Chondrocyte (in vitro differentiated cells): ENCODE measurements at regions not wholly inside any gene's neighbourhood (a gene's known extent, or its start where the extent isn't known, plus 50 kb on each side); places are given as distances from the start of the nearest gene placed in this dataset.

ENCODE experiments used
- DNase-seq: peaks from one replicate; pipeline ENCODE4 v3.0.0; 2021; ENCODE audit warnings: mixed read lengths, low spot score
- H3K27ac Mint-ChIP-seq: one replicate; pipeline ENCODE4 v1.8.0; 2021; ENCODE audit warnings: mild to moderate bottlenecking, moderate library complexity, mixed read lengths; ENCODE audit not compliant: unreplicated experiment
- H3K27me3 Mint-ChIP-seq: 2 replicates; pipeline ENCODE4 v1.8.0; 2021; ENCODE audit warnings: low read depth, mixed read lengths
- H3K36me3 Mint-ChIP-seq: 2 replicates; pipeline ENCODE4 v1.8.0; 2021; ENCODE audit warnings: low read depth, mixed read lengths
- H3K4me1 Mint-ChIP-seq: 2 replicates; pipeline ENCODE4 v1.8.0; 2021; ENCODE audit warnings: low read depth, mild to moderate bottlenecking, mixed read lengths
- H3K4me3 Mint-ChIP-seq: one replicate; pipeline ENCODE4 v1.8.0; 2021; ENCODE audit warnings: mild to moderate bottlenecking, moderate library complexity, mixed read lengths; ENCODE audit not compliant: unreplicated experiment
- H3K9me3 Mint-ChIP-seq: 2 replicates; pipeline ENCODE4 v1.8.0; 2021; ENCODE audit warnings: low read depth, mixed read lengths
- TF ChIP-seq, protein P1 (sequence below): fragments of 200-600 bp; sonication (generic); IDR thresholded peaks from 2 replicates; pipeline ENCODE4 v1.5.0; 2021; ENCODE audit warnings: antibody characterized with exemption, mild to moderate bottlenecking, moderate library complexity

DNA sequence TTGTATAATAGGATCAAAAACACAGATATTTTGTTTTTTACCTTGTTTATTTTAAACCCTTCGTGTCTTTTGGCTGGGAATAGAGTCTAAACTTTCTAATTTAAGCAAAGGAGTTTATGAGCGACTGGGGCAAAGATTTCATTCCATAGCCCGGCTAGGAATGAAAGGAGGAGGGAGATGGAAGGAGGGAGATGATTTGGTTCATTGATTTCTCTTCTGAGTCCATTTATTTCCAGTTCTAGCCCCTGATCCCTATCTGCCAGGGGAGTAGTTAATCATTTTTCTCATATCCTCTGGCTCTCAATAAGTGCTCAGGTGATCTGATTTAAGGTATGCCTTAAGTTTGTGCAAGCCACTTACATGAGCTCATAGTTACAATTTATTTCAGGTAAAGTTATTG is 120.0 kb downstream of the SPRY1 start:
- DNase-seq: no peak
- no peak overlapping the region for H3K4me3 Mint-ChIP-seq
- TF ChIP-seq, protein P1, sequence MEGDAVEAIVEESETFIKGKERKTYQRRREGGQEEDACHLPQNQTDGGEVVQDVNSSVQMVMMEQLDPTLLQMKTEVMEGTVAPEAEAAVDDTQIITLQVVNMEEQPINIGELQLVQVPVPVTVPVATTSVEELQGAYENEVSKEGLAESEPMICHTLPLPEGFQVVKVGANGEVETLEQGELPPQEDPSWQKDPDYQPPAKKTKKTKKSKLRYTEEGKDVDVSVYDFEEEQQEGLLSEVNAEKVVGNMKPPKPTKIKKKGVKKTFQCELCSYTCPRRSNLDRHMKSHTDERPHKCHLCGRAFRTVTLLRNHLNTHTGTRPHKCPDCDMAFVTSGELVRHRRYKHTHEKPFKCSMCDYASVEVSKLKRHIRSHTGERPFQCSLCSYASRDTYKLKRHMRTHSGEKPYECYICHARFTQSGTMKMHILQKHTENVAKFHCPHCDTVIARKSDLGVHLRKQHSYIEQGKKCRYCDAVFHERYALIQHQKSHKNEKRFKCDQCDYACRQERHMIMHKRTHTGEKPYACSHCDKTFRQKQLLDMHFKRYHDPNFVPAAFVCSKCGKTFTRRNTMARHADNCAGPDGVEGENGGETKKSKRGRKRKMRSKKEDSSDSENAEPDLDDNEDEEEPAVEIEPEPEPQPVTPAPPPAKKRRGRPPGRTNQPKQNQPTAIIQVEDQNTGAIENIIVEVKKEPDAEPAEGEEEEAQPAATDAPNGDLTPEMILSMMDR: no peak
- H3K27ac Mint-ChIP-seq: no peak overlapping the region
- peaks cover 2% of the 10 kb centered on the region for H3K36me3 Mint-ChIP-seq
- H3K27me3 Mint-ChIP-seq: no peaks in the 10 kb centered on the region
- no peaks in the 10 kb centered on the region for H3K4me1 Mint-ChIP-seq
- H3K9me3 Mint-ChIP-seq: peaks cover 5% of the 10 kb centered on the region

- no peak for DNase-seq
- Mint-ChIP-seq H3K4me3 (no peak overlapping the region), H3K36me3 (peaks cover 2% of the 10 kb centered on the region), H3K9me3 (peaks cover 5% of the 10 kb centered on the region), H3K27me3 (no peaks in the 10 kb centered on the region), H3K4me1 (no peaks in the 10 kb centered on the region), H3K27ac (no peak overlapping the region)
- TF ChIP-seq, protein P1: no peak
These were observed 120.6 kb downstream of the SPRY1 start for GRCh38 chr4:123517176-123517575.

- no peak for DNase-seq
- Mint-ChIP-seq H3K27me3 (no peaks in the 10 kb centered on the region), H3K9me3 (no peaks in the 10 kb centered on the region), H3K36me3 (peaks cover 2% of the 10 kb centered on the region), H3K4me1 (no peaks in the 10 kb centered on the region), H3K4me3 (no peak overlapping the region), H3K27ac (no peak overlapping the region)
- TF ChIP-seq, protein P1: no peak
These were observed 121.4 kb downstream of the SPRY1 start for GRCh38 chr4:123517971-123518370.

DNA sequence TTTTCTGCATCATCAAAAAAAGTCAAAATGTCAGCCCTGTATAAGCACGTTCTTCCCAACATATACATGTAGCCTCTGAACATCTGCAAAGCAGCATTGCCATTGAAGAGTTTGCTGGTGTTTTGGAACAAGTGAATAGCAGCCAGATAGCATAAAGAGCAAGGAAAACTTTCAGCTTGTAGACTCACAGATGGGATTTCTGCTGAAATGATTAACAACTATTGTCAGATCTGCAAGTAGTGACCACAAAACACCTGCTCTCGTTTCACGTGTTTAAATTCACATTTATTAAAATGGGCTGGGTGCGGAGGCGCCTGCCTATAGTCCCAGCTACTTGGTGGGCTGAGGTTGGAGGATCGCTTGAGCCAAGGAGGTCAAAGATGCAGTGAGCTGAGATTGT is 123.7 kb downstream of the SPRY1 start:
- H3K27me3 Mint-ChIP-seq: no peaks in the 10 kb centered on the region
- H3K4me1 Mint-ChIP-seq: peaks cover 4% of the 10 kb centered on the region
- no peaks in the 10 kb centered on the region for H3K9me3 Mint-ChIP-seq
- no peak overlapping the region for H3K4me3 Mint-ChIP-seq
- no peaks in the 10 kb centered on the region for H3K36me3 Mint-ChIP-seq
- H3K27ac Mint-ChIP-seq: no peak overlapping the region
- no peak for DNase-seq
- TF ChIP-seq, protein P1: no peak

DNA sequence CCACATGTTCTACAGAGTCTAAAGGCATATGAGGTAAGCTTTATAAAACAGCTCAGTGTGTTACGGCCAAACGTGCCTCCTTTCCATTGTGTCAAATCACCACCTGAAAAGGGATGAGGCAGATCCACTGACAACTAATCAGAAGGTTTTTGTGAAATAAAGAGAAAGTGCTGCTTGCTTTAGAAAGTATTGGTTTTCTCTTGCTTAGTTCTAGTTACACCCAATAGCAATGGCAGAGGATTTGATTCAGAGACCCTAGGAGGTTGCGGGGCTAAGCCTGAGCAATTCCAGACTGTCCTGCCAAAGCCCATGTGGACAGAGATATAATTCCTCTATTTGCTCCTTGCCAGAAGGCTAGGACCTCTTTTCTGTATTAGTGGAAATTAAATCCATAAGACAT is 125.5 kb downstream of the SPRY1 start:
- TF ChIP-seq, protein P1: no peak
- Mint-ChIP-seq H3K4me3 (no peak overlapping the region), H3K9me3 (no peaks in the 10 kb centered on the region), H3K27me3 (no peaks in the 10 kb centered on the region), H3K36me3 (no peaks in the 10 kb centered on the region), H3K27ac (no peak overlapping the region), H3K4me1 (peaks cover 5% of the 10 kb centered on the region)
- no peak for DNase-seq
